ENCODE measurements at regions not wholly inside any gene's neighbourhood (a gene's known extent, or its start where the extent isn't known, plus 50 kb on each side); places are given as distances from the start of the nearest gene placed in this dataset.

- DNase-seq, result no peak
These were observed 408.0 kb downstream of the TBL1XR1 start for GRCh38 chr3:176789281-176789705.

GRCh38 chr3:176787506-176787905 lies 409.8 kb downstream of the TBL1XR1 start:
- DNase-seq, result no peak

GRCh38 chr3:176785171-176785570 lies 412.1 kb downstream of the TBL1XR1 start:
- no peak for DNase-seq

DNA sequence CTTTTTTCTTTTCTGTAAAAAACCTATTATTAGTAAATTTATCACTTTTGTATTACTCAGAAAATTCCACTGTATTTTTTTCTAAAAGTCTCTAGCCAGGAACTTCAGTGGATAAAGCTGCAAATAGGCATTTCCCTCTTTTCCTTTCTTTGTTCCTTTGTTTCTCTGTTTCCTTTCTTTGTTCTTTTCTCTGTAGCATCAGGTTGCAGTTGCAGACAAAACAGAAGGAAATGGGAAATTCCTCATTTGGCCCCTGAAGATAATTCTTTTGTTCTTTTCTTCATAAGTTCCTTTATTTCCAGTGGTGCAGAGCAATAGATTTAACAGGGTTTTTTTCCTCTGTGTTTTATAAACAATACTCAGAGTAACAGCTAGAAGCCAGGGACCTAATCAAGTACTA lies 416.5 kb downstream of the TBL1XR1 start:
- no peak for DNase-seq

DNA sequence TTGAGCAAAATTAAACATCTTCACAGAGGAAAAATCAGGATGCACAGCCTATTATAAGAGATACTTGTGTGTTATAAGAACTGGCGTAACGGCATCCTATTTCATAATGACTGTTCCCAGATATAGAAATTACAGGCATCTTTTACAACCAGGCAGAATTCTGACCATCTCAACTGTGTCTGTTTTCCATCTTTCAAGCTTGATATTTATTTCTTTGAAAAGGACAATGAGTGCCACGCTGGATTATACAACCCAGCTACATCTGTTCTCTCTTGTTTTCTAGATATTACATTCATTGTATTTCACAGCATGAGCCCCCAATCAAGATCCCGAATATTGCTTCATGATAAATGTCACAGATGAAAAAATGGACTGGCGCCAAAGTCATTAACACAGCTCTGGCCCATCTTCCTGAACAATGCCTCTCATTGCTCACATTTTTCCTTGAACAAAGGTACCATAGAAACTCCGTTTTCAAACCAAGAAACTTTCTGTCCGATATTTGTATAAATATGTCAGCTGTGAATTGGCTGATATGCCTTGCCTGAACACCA lies 420.6 kb downstream of the TBL1XR1 start:
- no peak for DNase-seq

GRCh38 chr3:176769547-176770190 lies 427.6 kb downstream of the TBL1XR1 start:
- no peak for DNase-seq

DNA sequence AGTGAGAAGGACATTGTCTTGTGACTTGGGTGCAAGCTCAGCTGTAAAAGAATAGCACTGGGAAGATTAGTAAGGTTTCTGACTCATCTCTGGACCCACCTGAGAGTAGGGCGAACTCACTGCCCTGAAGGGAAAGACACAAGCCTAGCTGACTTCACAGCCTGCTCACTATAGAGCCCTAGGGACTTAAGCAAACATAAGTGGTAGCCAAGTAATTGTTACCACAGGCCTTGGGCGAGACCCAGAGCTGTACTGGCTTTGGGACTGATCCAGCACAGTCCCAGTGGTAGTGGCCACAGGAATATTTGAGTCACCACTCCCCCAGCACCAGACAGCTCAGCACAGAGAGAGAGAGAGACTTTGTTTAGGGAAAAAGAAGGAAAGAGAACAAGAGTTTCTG lies 429.9 kb downstream of the TBL1XR1 start:
- DNase-seq, result no peak

DNA sequence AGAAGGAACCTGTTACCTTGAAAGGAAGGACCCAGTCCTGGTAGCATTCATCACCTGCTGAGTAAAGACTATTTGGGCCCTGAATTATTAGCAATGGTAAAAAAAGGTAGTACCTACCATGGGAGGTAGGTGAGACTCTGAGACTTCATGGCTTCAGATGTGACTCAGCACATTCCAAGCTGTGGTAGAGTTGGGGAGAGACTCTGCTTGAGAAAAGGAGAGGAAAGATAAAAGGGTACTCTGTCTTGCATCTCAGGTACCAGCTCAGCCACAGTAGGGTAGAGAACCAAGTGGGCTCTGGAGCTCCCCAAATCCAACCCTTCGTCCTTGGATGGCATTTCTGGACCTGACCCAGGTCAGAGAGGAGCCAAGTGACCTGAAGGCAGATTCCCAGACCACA lies 430.4 kb downstream of the TBL1XR1 start:
- DNase-seq, result no peak

- no peak for DNase-seq
These were observed 431.8 kb downstream of the TBL1XR1 start for GRCh38 chr3:176765382-176765900.

DNA sequence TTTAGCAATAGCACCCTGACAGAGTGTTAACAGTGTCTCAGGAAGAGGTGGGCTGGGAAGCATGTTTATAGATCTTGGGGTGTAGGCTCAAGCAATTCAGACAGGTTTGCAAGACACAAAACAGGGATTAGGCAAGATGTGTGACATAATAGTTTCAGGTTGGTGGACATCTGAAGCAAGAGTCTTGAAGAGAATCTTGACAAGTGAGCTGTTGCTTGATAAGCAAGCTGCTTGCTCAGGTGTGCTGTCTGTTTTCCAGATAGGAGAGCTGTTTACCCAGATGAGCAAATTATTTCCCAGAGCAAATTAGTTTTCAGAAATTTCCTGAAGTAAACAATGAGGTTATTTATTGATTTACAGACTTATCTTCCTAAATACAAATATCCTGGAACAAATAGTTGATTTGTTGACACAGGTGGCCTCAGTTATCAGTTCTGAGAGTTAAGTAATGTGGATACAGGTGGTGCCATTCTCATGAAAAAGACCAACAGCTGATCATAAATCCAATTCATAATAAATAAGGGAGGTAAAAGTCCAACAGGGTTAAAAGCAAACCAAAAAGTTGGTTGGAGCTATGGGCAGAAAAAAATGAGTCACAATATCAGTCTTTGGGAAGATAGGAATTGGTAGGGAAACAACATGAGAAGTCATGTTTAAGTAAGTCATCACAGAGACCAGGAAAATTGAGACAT lies 437.3 kb downstream of the TBL1XR1 start:
- DNase-seq, result no peak

GRCh38 chr3:176757429-176757828 lies 439.9 kb downstream of the TBL1XR1 start:
- no peak for DNase-seq

- no peak for DNase-seq
These were observed 441.3 kb downstream of the TBL1XR1 start for GRCh38 chr3:176755977-176756376.

GRCh38 chr3:176755552-176755951 lies 441.7 kb downstream of the TBL1XR1 start:
- no peak for DNase-seq

GRCh38 chr3:176741664-176742047 lies 455.6 kb downstream of the TBL1XR1 start:
- DNase-seq, result no peak

DNA sequence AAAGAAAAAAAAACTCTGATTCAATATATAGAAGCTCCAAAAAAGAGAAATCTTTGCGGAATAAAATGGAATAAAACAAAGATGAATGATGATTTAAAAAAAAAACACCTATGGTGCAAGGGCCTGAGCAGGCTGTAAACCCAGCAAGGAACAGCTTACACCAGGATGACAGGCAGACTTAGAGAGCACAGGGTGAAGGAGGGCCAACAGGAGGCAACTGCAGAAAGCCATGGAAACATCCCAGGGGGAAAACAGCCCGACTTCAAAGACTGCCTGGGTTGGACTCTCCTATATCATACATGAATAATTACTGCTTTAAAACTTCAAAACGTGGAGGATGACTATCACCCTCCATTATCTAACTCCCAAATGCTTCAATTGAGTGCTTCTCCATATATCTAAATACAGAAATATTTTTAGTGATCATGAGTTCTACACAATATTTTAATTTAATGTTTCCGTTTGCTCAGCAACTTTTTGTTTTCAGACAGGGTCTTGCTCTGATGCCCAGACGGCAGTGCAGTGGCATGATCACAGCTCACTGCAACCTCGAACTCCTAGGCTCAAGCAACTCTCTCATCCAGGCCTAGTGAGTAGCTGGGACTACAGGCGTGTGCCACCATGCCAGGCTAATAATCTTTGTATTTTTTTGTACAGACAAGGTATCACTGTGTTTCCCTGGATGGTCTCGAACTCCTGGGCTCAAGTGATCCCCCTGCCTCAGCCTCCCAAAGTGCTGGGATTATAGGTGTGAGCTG lies 456.2 kb downstream of the TBL1XR1 start:
- DNase-seq, result no peak

GRCh38 chr3:176739159-176739558 lies 458.1 kb downstream of the TBL1XR1 start:
- DNase-seq, result no peak

DNA sequence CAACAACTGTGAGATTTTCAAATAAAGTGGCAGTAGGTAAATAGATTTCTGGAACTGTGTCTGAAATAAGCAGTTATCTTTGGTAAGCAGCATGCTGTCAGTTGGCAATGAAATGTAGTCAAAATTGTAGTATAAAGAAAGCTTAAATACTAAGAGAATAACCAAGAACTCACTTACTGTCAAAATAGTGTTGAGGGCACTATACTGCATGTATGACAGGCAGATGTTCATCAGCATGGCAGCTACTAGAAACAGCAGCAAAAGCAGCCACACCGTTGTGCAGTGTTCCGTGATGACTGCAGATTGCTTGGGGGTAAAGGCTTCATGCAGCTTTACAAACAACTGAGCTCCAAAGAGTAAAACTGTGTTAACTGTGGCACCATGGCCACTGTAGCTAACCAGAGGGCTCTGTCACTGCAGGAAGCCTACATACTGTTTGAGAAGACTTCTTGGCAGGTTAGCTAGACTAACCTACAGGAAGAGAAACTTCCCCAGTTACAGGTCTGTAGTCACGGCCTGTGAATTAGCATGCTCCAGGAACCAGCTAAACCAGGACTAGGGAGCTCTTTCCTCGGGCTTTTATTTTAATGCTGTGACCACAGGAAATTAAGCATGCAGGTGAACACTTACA lies 459.7 kb downstream of the TBL1XR1 start:
- DNase-seq, result no peak

DNA sequence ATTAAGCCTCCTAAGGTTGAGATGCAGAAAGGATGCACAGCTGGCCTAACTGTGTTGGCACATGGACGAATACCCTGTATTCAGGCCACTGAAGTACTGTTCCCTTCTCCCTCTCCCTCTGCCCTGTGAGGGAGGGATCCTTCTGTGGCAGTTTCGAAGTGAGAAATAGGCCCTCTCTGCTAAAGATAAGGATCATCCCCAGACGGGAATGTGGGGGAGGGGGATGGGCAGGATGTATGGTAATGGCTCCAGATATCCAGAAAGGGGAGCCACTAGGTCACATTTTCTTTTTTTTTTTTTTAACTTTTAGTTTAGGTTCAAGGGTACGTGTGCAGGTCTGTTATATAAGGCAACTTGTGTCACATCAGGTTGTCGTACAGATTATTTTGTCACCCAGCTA lies 463.1 kb downstream of the TBL1XR1 start:
- DNase-seq, result no peak

GRCh38 chr3:176724394-176724759 lies 472.9 kb downstream of the TBL1XR1 start:
- no peak for DNase-seq

GRCh38 chr3:176723758-176724393 lies 473.4 kb downstream of the TBL1XR1 start:
- DNase-seq, result no peak

- DNase-seq, result no peak
These were observed 483.2 kb downstream of the TBL1XR1 start for GRCh38 chr3:176714034-176714433.

DNA sequence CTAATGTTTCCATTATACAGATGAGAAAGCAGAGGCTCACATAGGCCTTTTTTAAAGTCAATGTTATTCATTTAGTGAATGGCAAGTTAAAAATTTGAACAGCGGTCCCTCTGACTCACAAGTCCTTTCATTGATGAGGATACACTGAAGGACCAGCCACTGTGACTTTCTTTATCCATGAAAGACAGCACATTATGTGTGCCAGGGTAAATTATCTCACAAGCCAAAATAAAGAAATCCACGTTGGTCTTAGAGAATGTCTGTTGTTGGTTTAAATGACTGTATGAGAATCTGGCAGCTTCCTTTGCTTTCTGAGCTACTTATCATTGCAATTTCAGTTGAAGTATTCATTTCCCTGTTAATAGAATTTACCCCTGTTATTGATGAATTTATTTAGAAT lies 485.1 kb downstream of the TBL1XR1 start:
- DNase-seq, result no peak

DNA sequence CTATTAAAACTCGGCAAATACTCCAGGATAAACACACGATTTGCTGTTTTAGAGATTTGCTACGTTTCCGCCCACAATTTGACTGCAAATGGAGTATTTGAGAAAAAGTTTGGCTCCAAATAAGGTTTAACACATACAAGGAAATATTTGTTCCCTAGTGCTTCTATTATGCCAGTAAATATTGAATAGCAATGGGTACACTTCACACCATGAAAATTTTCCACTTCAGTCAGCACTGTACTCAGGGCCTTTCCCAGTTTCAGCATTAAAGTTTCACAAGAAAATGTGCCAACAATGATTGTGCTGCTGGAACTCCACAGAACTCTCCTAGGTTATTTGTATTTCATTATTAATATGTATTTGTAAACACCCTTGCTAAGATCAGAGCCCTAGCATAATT lies 498.0 kb downstream of the TBL1XR1 start:
- DNase-seq, result no peak
